ENCODE measurements at regions not wholly inside any gene's neighbourhood (a gene's known extent, or its start where the extent isn't known, plus 50 kb on each side); places are given as distances from the start of the nearest gene placed in this dataset.

GRCh38 chr6:143609501-143609900 is 68.3 kb upstream of the PHACTR2 start:
- H3K9me3 Mint-ChIP-seq (ENCODE audit: low read depth) = no peaks in the 10 kb centered on the region
- no peak overlapping the region for H3K27ac Mint-ChIP-seq
- POLR2A ChIA-PET = no interaction called here
- intact Hi-C loops (cut with DNase I, micrococcal nuclease) = no loop called here
- no peaks in the 10 kb centered on the region for H3K36me3 Mint-ChIP-seq (ENCODE audit: low read depth)
- CTCF ChIA-PET = interaction anchor here (0.9 to 1.2 kb wide), 3 partner anchors 14 to 404 kb away, joined by 3 to 4 read pairs (median 4); no protein-coding TSS in a partner anchor
- DNase-seq (no peak), ATAC-seq (no peak)
- no peak overlapping the region for H3K4me3 Mint-ChIP-seq
- H3K27me3 Mint-ChIP-seq = no peaks in the 10 kb centered on the region
- peaks cover 20% of the 10 kb centered on the region for H3K4me1 Mint-ChIP-seq

GRCh38 chr6:143608906-143609305 is 68.9 kb upstream of the PHACTR2 start:
- Mint-ChIP-seq H3K27me3 (no peaks in the 10 kb centered on the region), H3K4me1 (peaks cover 15% of the 10 kb centered on the region), H3K36me3 (ENCODE audit: low read depth) (no peaks in the 10 kb centered on the region), H3K4me3 (no peak overlapping the region), H3K27ac (no peak overlapping the region), H3K9me3 (ENCODE audit: low read depth) (no peaks in the 10 kb centered on the region)
- intact Hi-C loops (cut with DNase I, micrococcal nuclease) = no loop called here
- ATAC-seq (no peak), DNase-seq (no peak)
- ChIA-PET CTCF (interaction anchor here (0.9 to 1.2 kb wide), 2 partner anchors 23 to 405 kb away, joined by 4 read pairs; no protein-coding TSS in a partner anchor), POLR2A (no interaction called here)

GRCh38 chr6:143607974-143608373 is 69.8 kb upstream of the PHACTR2 start:
- no peak for ATAC-seq
- H3K9me3 Mint-ChIP-seq (ENCODE audit: low read depth) = no peaks in the 10 kb centered on the region
- ChIA-PET POLR2A (no interaction called here), CTCF (interaction anchor here (0.8 kb wide), 1 partner anchor 171 kb away, joined by 3 read pairs; no protein-coding TSS in a partner anchor)
- H3K27ac Mint-ChIP-seq = no peak overlapping the region
- no peaks in the 10 kb centered on the region for H3K27me3 Mint-ChIP-seq
- intact Hi-C loops (cut with DNase I, micrococcal nuclease) = no loop called here
- no peak overlapping the region for H3K4me3 Mint-ChIP-seq
- DNase-seq = no peak
- peaks cover 15% of the 10 kb centered on the region for H3K4me1 Mint-ChIP-seq
- no peaks in the 10 kb centered on the region for H3K36me3 Mint-ChIP-seq (ENCODE audit: low read depth)

- H3K27ac Mint-ChIP-seq = no peak overlapping the region
- H3K9me3 Mint-ChIP-seq (ENCODE audit: low read depth) = no peaks in the 10 kb centered on the region
- CTCF ChIA-PET = interaction anchor here (0.8 kb wide), 1 partner anchor 14 kb away, joined by 3 read pairs; no protein-coding TSS in a partner anchor
These were observed 70.6 kb upstream of the PHACTR2 start for GRCh38 chr6:143607168-143607567.

GRCh38 chr6:143605906-143606521 is 71.8 kb upstream of the PHACTR2 start:
- ATAC-seq (no peak), DNase-seq (no peak)
- intact Hi-C loops (cut with DNase I, micrococcal nuclease) = no loop called here
- no peaks in the 10 kb centered on the region for H3K9me3 Mint-ChIP-seq (ENCODE audit: low read depth)
- no peaks in the 10 kb centered on the region for H3K36me3 Mint-ChIP-seq (ENCODE audit: low read depth)
- ChIA-PET POLR2A (interaction anchor here (0.6 kb wide), 1 partner anchor 1177 kb away, joined by 3 read pairs; no protein-coding TSS in a partner anchor), CTCF (no interaction called here)
- peaks cover 5% of the 10 kb centered on the region for H3K4me1 Mint-ChIP-seq
- no peak overlapping the region for H3K27ac Mint-ChIP-seq
- H3K4me3 Mint-ChIP-seq = no peak overlapping the region
- H3K27me3 Mint-ChIP-seq = no peaks in the 10 kb centered on the region

More at GRCh38 chr6:143607168-143607567, 70.6 kb upstream of the PHACTR2 start:
- H3K36me3 Mint-ChIP-seq (ENCODE audit: low read depth) = no peaks in the 10 kb centered on the region
- intact Hi-C loops (cut with DNase I, micrococcal nuclease) = no loop called here
- H3K4me1 Mint-ChIP-seq = peaks cover 15% of the 10 kb centered on the region
- H3K4me3 Mint-ChIP-seq = no peak overlapping the region
- POLR2A ChIA-PET = no interaction called here
- DNase-seq = no peak
- H3K27me3 Mint-ChIP-seq = no peaks in the 10 kb centered on the region
- no peak for ATAC-seq

GRCh38 chr6:143603455-143603854 is 74.3 kb upstream of the PHACTR2 start:
- Mint-ChIP-seq H3K27me3 (no peaks in the 10 kb centered on the region), H3K9me3 (ENCODE audit: low read depth) (no peaks in the 10 kb centered on the region), H3K36me3 (ENCODE audit: low read depth) (no peaks in the 10 kb centered on the region), H3K4me1 (peaks cover 7% of the 10 kb centered on the region), H3K4me3 (no peak overlapping the region), H3K27ac (no peak overlapping the region)
- ATAC-seq (no peak), DNase-seq (no peak)
- POLR2A ChIA-PET = no interaction called here
- CTCF ChIA-PET = interaction anchor here (0.6 kb wide), 1 partner anchor 28 kb away, joined by 3 read pairs; no protein-coding TSS in a partner anchor
- intact Hi-C loops (cut with DNase I, micrococcal nuclease) = no loop called here

GRCh38 chr6:143601504-143601903 is 76.3 kb upstream of the PHACTR2 start:
- intact Hi-C loops (cut with DNase I, micrococcal nuclease) = no loop called here
- no peak overlapping the region for H3K27ac Mint-ChIP-seq
- DNase-seq (no peak), ATAC-seq (no peak)
- POLR2A ChIA-PET = no interaction called here
- no peaks in the 10 kb centered on the region for H3K9me3 Mint-ChIP-seq (ENCODE audit: low read depth)
- H3K4me3 Mint-ChIP-seq = no peak overlapping the region
- H3K27me3 Mint-ChIP-seq = no peaks in the 10 kb centered on the region
- peaks cover 13% of the 10 kb centered on the region for H3K4me1 Mint-ChIP-seq
- no peaks in the 10 kb centered on the region for H3K36me3 Mint-ChIP-seq (ENCODE audit: low read depth)
- CTCF ChIA-PET = interaction anchor here (0.7 kb wide), 1 partner anchor 311 kb away, joined by 3 read pairs; no protein-coding TSS in a partner anchor

- H3K27ac Mint-ChIP-seq = no peak overlapping the region
- ChIA-PET POLR2A (no interaction called here), CTCF (interaction anchor here (0.6 to 0.9 kb wide), 3 partner anchors 10 to 312 kb away, joined by 3 read pairs; no protein-coding TSS in a partner anchor)
- peaks cover 13% of the 10 kb centered on the region for H3K4me1 Mint-ChIP-seq
- no peak for DNase-seq
- ATAC-seq = no peak
- intact Hi-C loops (cut with DNase I, micrococcal nuclease) = no loop called here
- no peak overlapping the region for H3K4me3 Mint-ChIP-seq
- no peaks in the 10 kb centered on the region for H3K27me3 Mint-ChIP-seq
- no peaks in the 10 kb centered on the region for H3K9me3 Mint-ChIP-seq (ENCODE audit: low read depth)
- H3K36me3 Mint-ChIP-seq (ENCODE audit: low read depth) = no peaks in the 10 kb centered on the region
These were observed 76.9 kb upstream of the PHACTR2 start for GRCh38 chr6:143600821-143601220.

- Mint-ChIP-seq H3K27ac (no peak overlapping the region), H3K4me3 (no peak overlapping the region), H3K4me1 (peaks cover 20% of the 10 kb centered on the region), H3K9me3 (ENCODE audit: low read depth) (no peaks in the 10 kb centered on the region), H3K27me3 (no peaks in the 10 kb centered on the region), H3K36me3 (ENCODE audit: low read depth) (no peaks in the 10 kb centered on the region)
- ATAC-seq (peak; percentile 58), DNase-seq (peak; percentile 25)
- CTCF ChIA-PET = no interaction called here
- intact Hi-C loops (cut with DNase I, micrococcal nuclease) = no loop called here
- POLR2A ChIA-PET = no interaction called here
These were observed 79.2 kb upstream of the PHACTR2 start for GRCh38 chr6:143598466-143599080.

- H3K9me3 Mint-ChIP-seq (ENCODE audit: low read depth) = no peaks in the 10 kb centered on the region
These were observed 80.9 kb upstream of the PHACTR2 start for GRCh38 chr6:143596866-143597265.

GRCh38 chr6:143595251-143596036 is 82.3 kb upstream of the PHACTR2 start:
- DNase-seq (no peak), ATAC-seq (no peak)
- H3K4me1 Mint-ChIP-seq = peaks cover 20% of the 10 kb centered on the region
- no peak overlapping the region for H3K4me3 Mint-ChIP-seq
- intact Hi-C loops (cut with DNase I, micrococcal nuclease) = no loop called here
- POLR2A ChIA-PET = no interaction called here
- no peaks in the 10 kb centered on the region for H3K27me3 Mint-ChIP-seq
- H3K9me3 Mint-ChIP-seq (ENCODE audit: low read depth) = no peaks in the 10 kb centered on the region
- CTCF ChIA-PET = interaction anchor here (0.7 to 1.0 kb wide), 3 partner anchors 13 to 248 kb away, joined by 3 read pairs; no protein-coding TSS in a partner anchor
- H3K27ac Mint-ChIP-seq = no peak overlapping the region
- H3K36me3 Mint-ChIP-seq (ENCODE audit: low read depth) = no peaks in the 10 kb centered on the region

More at GRCh38 chr6:143596866-143597265, 80.9 kb upstream of the PHACTR2 start:
- Mint-ChIP-seq H3K4me3 (no peak overlapping the region), H3K27me3 (no peaks in the 10 kb centered on the region), H3K4me1 (peaks cover 20% of the 10 kb centered on the region), H3K27ac (no peak overlapping the region), H3K36me3 (ENCODE audit: low read depth) (no peaks in the 10 kb centered on the region)
- POLR2A ChIA-PET = no interaction called here
- ATAC-seq (no peak), DNase-seq (no peak)
- intact Hi-C loops (cut with DNase I, micrococcal nuclease) = no loop called here
- CTCF ChIA-PET = no interaction called here
